ENCODE measurements at regions not wholly inside any gene's neighbourhood (a gene's known extent, or its start where the extent isn't known, plus 50 kb on each side); places are given as distances from the start of the nearest gene placed in this dataset.

GRCh38 chrX:147850875-147851274 lies 60.8 kb upstream of the FMR1 start:
- no peak overlapping the region for H3K4ac ChIP-seq (ENCODE audit: low read depth, low read length)
- in situ Hi-C loops (cut with MboI; ENCODE audit: low sequenced_read_pairs): no loop called here
- no peaks in the 10 kb centered on the region for H3K36me3 ChIP-seq (ENCODE audit: control insufficient read depth, insufficient read depth, low read length)
- no peaks in the 10 kb centered on the region for H3K4me1 ChIP-seq (ENCODE audit: control insufficient read depth, insufficient read depth, low read length)
- DNase-seq: no peak
- no TSS peak for BruUV-seq (replicated peaks)
- no peak overlapping the region for H3K56ac ChIP-seq (ENCODE audit: extremely low read depth, insufficient read depth, low read length)
- H2BK5ac ChIP-seq (ENCODE audit: low read depth, low read length, poor library complexity, severe bottlenecking): no peak overlapping the region
- H3K79me1 ChIP-seq (ENCODE audit: low read depth in 1 of 2, low read length in 2 of 2): no peaks in the 10 kb centered on the region
- H3K14ac ChIP-seq (replicated peaks; ENCODE audit: low read depth, low read length): no peak overlapping the region
- ChIA-PET POLR2A (ENCODE audit: unreplicated experiment) (no interaction called here), CTCF (no interaction called here)
- no peak overlapping the region for H2BK15ac ChIP-seq (ENCODE audit: low read depth, low read length)
- H3K23ac ChIP-seq (ENCODE audit: low read depth, low read length): no peak overlapping the region
- H4K91ac ChIP-seq (ENCODE audit: insufficient read depth, low read depth, low read length): no peak overlapping the region
- no peak overlapping the region for H4K8ac ChIP-seq (ENCODE audit: low read depth in 2 of 2, low read length in 2 of 2)
- TF ChIP-seq NFE2L2 (IDR thresholded peaks at IDR 0.05; ENCODE audit: low read depth, low read length): peak; percentile 77
- TF ChIP-seq BHLHE40 (IDR thresholded peaks at IDR 0.05; ENCODE audit: low read depth, low read length): no peak
- TF ChIP-seq ELK1 (IDR thresholded peaks at IDR 0.05; ENCODE audit: borderline replicate concordance, low read depth, low read length): no peak
- TF ChIP-seq MAFK (IDR thresholded peaks at IDR 0.05; ENCODE audit: low read depth, low read length): no peak
- no peak for TF ChIP-seq CEBPB (IDR thresholded peaks at IDR 0.05; ENCODE audit: low read depth, low read length)
- H3K9me3 ChIP-seq (ENCODE audit: control insufficient read depth, insufficient read depth, low read length): peaks cover 7% of the 10 kb centered on the region
- no peak overlapping the region for H3K18ac ChIP-seq (ENCODE audit: low read depth, low read length)
- no CpG with 5 or more reads among the region's 3 CpGs for WGBS, 2 experiments (ENCODE audit: extremely low coverage in 2 of 2, insufficient read length in 1 of 2)
- H3K9ac ChIP-seq (ENCODE audit: low read depth, low read length): no peak overlapping the region
- intact Hi-C loops (cut with micrococcal nuclease): no loop called here
- no peaks in the 10 kb centered on the region for H3K9me1 ChIP-seq (ENCODE audit: insufficient read depth, low read length)
- H3K4me3 ChIP-seq (ENCODE audit: insufficient read depth, low read depth, low read length): no peak overlapping the region
- no peak overlapping the region for H2AK5ac ChIP-seq (ENCODE audit: low read depth, low read length)
- no peak overlapping the region for H4K5ac ChIP-seq (ENCODE audit: low read depth, low read length)
- H2BK120ac ChIP-seq (ENCODE audit: low read depth, low read length): no peak overlapping the region
- no peak overlapping the region for H2AK9ac ChIP-seq (replicated peaks; ENCODE audit: low read depth, low read length, poor library complexity)
- no peak overlapping the region for H2BK20ac ChIP-seq (ENCODE audit: low read depth, low read length)
- no peaks in the 10 kb centered on the region for H4K20me1 ChIP-seq (ENCODE audit: insufficient read depth, low read length)
- H2AFZ ChIP-seq (replicated peaks; ENCODE audit: low read length, poor library complexity): no peak overlapping the region
- H3K27me3 ChIP-seq (ENCODE audit: control insufficient read depth, insufficient read depth, low read length): no peaks in the 10 kb centered on the region
- no peak overlapping the region for H3K4me2 ChIP-seq (ENCODE audit: low read depth, low read length)
- H3K27ac ChIP-seq (ENCODE audit: insufficient read depth, low read length): no peak overlapping the region
- no peak for ATAC-seq (ENCODE audit: low read depth)
- dilution Hi-C loops (cut with HindIII; ENCODE audit: low sequenced_read_pairs, unreplicated experiment): no loop called here

Measured in IMR-90 (cell line).